ENCODE measurements at regions not wholly inside any gene's neighbourhood (a gene's known extent, or its start where the extent isn't known, plus 50 kb on each side); places are given as distances from the start of the nearest gene placed in this dataset.

DNA sequence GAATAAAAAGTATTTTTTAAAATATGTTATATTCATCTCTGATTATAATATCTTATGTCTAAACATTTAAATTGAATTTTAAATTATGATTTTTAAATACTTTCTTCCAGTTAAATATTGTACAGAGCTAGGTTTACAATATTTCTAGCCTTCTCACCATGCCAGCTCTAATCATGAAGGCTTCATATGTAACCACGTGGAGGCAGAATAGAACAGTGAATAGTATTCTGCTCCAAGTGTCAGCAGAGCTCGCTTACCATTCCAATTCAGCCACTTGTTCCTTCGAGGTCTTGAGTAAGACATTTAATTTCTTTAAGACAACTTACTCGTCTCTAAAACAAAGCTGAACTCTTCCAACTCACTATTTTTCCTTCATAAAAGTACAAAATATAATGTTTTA is 871.8 kb downstream of the SUCLG1 start:
- H3K27me3 ChIP-seq (ENCODE audit: control insufficient read depth, insufficient read depth, low read length) = no peaks in the 10 kb centered on the region
- no peaks in the 10 kb centered on the region for H3K4me1 ChIP-seq (ENCODE audit: control insufficient read depth, insufficient read depth, low read length)
- H3K9me3 ChIP-seq (ENCODE audit: control insufficient read depth, insufficient read depth, low read depth, low read length) = no peaks in the 10 kb centered on the region
- in situ Hi-C loops (cut with HindIII; ENCODE audit: low pct_unique_long_range_greater_than_20kb, low sequenced_read_pairs) = no loop called here
- ATAC-seq = no peak
- no peak overlapping the region for H3K4me3 ChIP-seq (ENCODE audit: low read depth in 2 of 2, low read length in 2 of 2)
- no peak for DNase-seq (ENCODE audit: low read depth, low spot score)
- ChIA-PET CTCF (no interaction called here), POLR2A (no interaction called here)
- H3K27ac ChIP-seq (ENCODE audit: low read length) = no peak overlapping the region
- no peaks in the 10 kb centered on the region for H3K36me3 ChIP-seq (ENCODE audit: control insufficient read depth, insufficient read depth, low read length)
- no TSS peak for BruUV-seq (replicated peaks)
- intact Hi-C loops (cut with micrococcal nuclease; ENCODE audit: unreplicated experiment) = no loop called here
- TF ChIP-seq CTCF (IDR thresholded peaks at IDR 0.05) (peak; percentile 9; the same call in 1 of the 2 replicates), SIN3A (IDR thresholded peaks at IDR 0.05; ENCODE audit: borderline replicate concordance, insufficient read depth, low read depth, low read length) (no peak)

DNA sequence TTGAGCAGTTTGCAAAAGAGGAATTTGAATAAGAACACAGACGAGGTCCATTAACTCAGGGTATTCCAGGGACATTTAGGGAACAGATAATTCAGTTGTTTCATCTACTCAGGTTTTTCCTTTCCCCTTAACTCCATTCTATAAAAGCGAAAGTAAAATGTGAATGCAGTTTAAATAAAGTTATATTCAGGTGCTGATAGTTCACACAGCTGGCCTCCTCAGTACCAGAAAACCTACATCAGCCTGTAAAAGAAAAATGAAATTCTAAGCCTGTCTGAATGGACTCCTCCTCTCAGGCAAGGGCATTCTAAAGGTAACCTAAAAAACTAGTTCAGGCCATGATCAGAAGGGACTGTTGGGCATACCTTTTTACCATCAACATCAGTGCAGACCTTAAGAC is 873.8 kb downstream of the SUCLG1 start:
- CTCF ChIA-PET = no interaction called here
- no peak for ATAC-seq
- in situ Hi-C loops (cut with HindIII; ENCODE audit: low pct_unique_long_range_greater_than_20kb, low sequenced_read_pairs) = no loop called here

More for the DNA sequence above, 873.8 kb downstream of the SUCLG1 start:
- no peak overlapping the region; a peak in 1 of 4 replicates for H3K4me3 ChIP-seq (ENCODE audit: low read depth in 2 of 2, low read length in 2 of 2)
- H3K9me3 ChIP-seq (ENCODE audit: control insufficient read depth, insufficient read depth, low read depth, low read length) = no peaks in the 10 kb centered on the region
- H3K36me3 ChIP-seq (ENCODE audit: control insufficient read depth, insufficient read depth, low read length) = no peaks in the 10 kb centered on the region
- POLR2A ChIA-PET = no interaction called here
- intact Hi-C loops (cut with micrococcal nuclease; ENCODE audit: unreplicated experiment) = no loop called here
- DNase-seq (ENCODE audit: low read depth, low spot score) = no peak
- BruUV-seq (replicated peaks) = no TSS peak
- no peak for TF ChIP-seq SIN3A (IDR thresholded peaks at IDR 0.05; ENCODE audit: borderline replicate concordance, insufficient read depth, low read depth, low read length)
- TF ChIP-seq REST (IDR thresholded peaks at IDR 0.05; ENCODE audit: insufficient read depth in 1 of 2, low read depth in 2 of 2, low read length in 1 of 2) = no peak
- TF ChIP-seq CTCF (IDR thresholded peaks at IDR 0.05) = no peak
- no peak for TF ChIP-seq TCF7L2 (IDR thresholded peaks at IDR 0.05; ENCODE audit: low read depth, low read length)
- no peak for TF ChIP-seq POLR2AphosphoS5 (IDR thresholded peaks at IDR 0.05; ENCODE audit: low read depth, low read length)
- H3K27ac ChIP-seq (ENCODE audit: low read length) = no peak overlapping the region
- H3K4me1 ChIP-seq (ENCODE audit: control insufficient read depth, insufficient read depth, low read length) = no peaks in the 10 kb centered on the region
- no peaks in the 10 kb centered on the region for H3K27me3 ChIP-seq (ENCODE audit: control insufficient read depth, insufficient read depth, low read length)

All from Panc1 (cell line).